SK-N-MC (cell line): ENCODE measurements at regions not wholly inside any gene's neighbourhood (a gene's known extent, or its start where the extent isn't known, plus 50 kb on each side); places are given as distances from the start of the nearest gene placed in this dataset.

Source experiments
- EZH2 ChIP-seq: fragments of 200-600 bp; sonication (generic); IDR thresholded peaks from one replicate; pipeline ENCODE4 v1.6.1; 2017; ENCODE audit warnings: antibody characterized with exemption
- POLR2AphosphoS5 ChIP-seq: IDR thresholded peaks from 2 replicates; pipeline ENCODE4 v1.6.1; 2012; ENCODE audit warnings: mild to moderate bottlenecking, low read depth, low read length, borderline replicate concordance

DNA sequence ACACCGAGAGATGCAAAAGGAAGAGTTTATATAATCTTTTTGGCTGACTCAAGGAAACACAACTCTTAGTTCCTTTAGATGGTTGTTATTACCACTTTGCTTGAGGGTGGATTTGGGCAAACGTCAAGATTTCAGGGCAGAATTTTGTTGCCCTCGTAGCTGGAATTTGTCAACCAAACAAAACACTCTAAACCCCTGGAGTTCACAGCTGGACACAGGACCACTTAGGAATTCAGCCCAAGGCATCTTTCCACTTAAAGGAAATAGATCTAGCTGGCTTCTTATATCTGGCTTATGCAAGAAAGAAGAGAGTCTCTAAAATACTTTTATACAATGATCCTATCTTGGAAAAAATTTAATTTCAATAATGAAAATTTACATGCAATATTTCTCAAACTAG lies 237.8 kb upstream of the LRIG3 start:
- TF ChIP-seq POLR2AphosphoS5: no peak
- no peak for TF ChIP-seq EZH2
